Stimulated activated CD4-positive, alpha-beta T cell treated with anti-CD3 and anti-CD28 coated beads, Interleukin-15, amount 100 ng/mL, for 1 hour (primary cell): ENCODE measurements at regions not wholly inside any gene's neighbourhood (a gene's known extent, or its start where the extent isn't known, plus 50 kb on each side); places are given as distances from the start of the nearest gene placed in this dataset.

Experiments
- DNase-seq, 2 donors: peaks; one replicate each; pipeline ENCODE4 v3.0.0-alpha.2; 2020; ENCODE audit warnings: low read depth in 1 of 2, low spot score in 1 of 2

DNA sequence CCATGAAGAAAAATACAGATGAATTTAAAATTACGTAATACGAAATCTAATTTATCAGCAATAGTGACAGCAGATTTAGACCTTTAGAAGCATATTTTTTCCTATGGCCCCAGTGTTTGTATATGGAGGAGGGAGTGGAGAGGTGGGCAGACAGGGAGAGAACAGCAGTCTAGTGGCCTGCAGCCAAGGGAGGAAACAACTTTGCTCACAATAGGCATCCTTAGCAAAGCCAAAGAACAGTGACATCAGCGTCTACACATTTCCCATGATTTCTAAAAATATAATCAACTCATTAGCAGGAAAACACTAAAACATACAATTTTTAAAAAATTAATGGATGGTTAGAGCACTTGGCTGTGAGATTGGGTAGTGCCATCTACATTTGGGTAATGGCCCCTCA lies 622.6 kb upstream of the ATP2B1 start:
- no peak for DNase-seq

GRCh38 chr12:90327793-90328743 lies 619.4 kb upstream of the ATP2B1 start:
- no peak for DNase-seq

- no peak for DNase-seq
Measured at GRCh38 chr12:90323217-90323616, 614.6 kb upstream of the ATP2B1 start.

GRCh38 chr12:90322006-90322405 lies 613.4 kb upstream of the ATP2B1 start:
- no peak for DNase-seq

DNA sequence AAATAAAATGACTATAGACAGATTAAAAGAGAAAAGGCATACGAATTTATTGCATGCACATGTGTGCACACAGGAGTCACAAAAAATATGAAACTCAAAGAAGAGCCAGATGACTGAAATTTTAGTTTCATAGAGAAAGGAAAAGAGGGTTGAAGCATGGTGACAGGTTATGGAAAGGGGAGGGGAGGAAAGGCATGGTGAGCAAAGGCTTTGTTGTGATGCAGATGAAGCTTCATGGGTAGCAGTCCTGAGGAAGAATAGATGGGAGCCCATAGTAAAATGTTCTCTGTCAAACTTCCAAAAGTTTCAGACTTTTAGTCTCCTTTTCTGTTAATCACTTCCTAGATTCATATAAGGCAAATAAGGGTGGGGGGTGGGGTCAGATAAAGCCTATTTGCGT lies 612.7 kb upstream of the ATP2B1 start:
- no peak for DNase-seq

DNA sequence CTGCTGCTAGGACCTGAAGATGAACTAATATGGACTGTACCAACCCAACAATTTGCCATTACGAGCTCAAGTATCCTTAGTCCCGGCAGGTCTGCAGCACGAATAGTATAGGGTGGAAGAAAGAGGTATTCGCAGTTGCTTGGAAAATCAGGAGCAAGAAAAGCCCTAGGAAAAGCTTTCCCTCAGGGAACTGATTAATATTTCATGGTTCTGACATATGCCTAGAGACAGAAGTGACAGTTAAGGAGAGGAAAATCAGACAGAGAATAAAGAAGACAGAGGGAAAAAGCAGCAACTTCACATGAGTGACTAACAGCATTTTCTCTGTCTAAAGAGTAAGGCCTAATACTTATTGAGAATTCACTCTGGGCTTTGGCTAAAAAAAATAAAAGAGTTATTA lies 602.9 kb upstream of the ATP2B1 start:
- no peak for DNase-seq

- no peak for DNase-seq
Measured at GRCh38 chr12:90305379-90305778, 596.7 kb upstream of the ATP2B1 start.

DNA sequence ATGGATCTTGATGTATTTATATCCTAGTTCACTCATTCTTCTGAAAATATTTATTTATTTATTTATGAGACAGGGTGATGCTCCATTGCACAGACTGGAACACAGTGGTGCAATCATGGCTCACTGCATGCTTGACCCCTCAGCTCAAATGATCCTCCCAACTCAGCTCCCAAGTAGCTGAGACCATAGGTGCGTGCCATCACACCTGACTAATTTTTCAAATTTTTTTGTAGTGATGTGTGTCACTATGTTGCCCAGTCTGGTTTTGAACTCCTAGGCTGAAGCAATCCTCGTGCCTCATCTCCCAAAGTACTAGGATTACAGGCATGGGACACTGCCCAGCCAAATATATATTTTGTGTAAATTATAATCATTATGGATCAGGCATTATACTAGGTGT lies 595.6 kb upstream of the ATP2B1 start:
- no peak for DNase-seq

DNA sequence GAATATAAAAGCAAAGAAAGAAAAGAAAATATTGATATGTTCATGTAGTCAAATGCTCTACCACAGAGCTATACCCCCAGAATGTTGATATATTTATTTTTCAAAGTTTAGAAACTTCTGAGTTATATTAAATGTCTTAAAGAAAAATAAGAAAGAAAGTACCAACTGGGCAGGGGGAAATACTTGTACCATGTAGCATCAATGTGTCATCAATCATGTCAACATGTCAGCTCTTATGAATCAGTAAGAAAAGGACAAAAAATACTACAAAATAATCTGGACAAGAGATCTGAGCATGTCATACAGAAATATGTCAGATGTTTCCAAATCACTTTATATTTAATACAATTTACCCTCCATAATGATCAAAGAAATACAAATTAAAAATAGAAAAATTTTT lies 595.1 kb upstream of the ATP2B1 start:
- no peak for DNase-seq

DNA sequence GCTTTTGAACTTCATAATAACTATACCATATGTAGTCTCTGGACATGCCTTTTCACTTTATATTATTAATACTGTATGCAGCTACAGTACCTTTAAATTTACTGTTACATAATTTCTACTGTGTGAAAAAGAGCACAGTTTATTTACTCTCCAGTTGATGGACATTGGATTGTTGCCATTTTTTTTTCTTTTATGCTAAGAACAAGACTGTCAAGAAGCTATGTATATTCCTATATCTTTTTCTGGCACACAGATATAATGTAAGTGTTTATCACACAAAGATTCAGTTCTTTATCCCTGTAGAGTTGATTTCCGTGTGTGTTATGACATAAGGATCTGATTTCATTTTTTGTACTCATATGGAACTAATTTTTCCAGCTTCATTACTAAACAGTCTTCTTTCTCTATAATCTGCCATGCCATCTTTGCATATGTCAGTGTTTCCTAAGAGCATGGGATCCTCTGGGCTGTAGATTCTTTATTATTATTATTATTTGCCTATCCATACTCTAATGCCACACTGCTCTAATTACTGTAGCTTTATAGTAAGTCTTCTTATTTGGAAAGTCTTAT lies 593.0 kb upstream of the ATP2B1 start:
- no peak for DNase-seq

- no peak for DNase-seq
Measured at GRCh38 chr12:90301095-90301494, 592.5 kb upstream of the ATP2B1 start.

DNA sequence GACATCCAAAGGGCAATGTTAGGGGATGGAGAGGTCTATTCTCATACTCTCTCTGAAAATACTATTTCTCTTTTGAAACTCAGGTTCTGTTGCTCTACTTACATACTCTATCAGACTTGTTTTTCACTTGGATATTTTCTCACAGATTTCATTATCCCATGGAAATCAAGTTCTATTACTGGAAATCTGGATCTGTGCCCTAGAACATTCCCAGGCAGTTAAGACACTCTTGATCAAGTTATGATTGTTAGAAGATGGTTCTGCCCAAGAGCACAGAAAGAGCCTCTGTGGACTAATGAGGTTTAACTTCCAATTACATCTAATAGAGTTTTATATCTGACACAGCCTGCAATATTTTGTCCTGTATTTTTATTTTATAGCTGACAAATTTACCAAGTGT lies 591.0 kb upstream of the ATP2B1 start:
- DNase-seq = no peak

DNA sequence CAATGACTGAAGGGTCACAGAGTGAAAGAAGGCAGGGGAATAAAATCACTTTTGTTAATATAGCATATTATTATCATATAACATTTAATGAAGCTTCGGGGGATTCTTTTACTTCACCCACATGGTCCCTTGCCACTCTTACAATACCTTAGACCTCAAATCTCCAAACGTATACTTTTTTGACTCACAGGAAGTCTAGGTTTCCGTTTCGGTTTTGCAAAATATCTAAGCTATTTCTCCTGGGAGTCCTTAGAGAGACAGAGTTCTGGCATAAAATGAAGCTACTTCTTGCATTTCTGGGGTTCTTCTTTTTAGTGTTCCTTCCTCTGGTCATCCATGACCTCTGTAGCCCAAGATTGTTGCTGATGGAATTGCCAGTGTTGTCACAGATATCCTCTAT lies 590.5 kb upstream of the ATP2B1 start:
- no peak for DNase-seq

DNA sequence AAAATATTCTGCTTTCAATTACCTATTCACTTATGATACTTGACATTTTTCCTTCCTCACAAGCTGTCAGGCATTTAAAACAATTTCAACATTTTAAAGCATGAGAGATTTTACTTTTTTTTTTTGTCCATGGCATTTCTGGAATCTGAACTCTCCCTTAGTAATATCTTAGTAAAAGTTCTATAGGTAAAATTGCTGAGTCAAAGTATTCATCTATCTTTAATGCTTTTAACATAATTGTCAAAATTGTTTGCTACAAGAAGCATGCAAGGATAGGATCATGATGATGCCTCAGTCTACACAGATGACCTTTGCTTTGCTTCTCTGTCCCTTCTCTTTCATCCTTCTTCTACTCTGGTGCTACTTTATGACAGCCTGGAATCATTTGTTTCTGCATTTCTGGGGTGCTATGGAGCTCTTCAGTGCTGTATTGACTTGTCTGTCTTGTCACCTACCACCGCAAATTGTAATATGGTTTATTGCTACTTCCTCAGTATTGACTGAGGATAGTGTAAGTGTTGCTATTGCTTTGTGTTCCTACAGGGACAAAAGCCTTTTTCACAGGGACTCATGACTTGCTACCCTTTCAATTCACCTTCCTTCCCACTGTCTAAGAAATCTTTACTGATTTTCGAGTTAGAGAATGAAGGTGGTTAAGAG lies 589.8 kb upstream of the ATP2B1 start:
- DNase-seq = no peak

GRCh38 chr12:90295858-90296257 lies 587.2 kb upstream of the ATP2B1 start:
- no peak for DNase-seq

DNA sequence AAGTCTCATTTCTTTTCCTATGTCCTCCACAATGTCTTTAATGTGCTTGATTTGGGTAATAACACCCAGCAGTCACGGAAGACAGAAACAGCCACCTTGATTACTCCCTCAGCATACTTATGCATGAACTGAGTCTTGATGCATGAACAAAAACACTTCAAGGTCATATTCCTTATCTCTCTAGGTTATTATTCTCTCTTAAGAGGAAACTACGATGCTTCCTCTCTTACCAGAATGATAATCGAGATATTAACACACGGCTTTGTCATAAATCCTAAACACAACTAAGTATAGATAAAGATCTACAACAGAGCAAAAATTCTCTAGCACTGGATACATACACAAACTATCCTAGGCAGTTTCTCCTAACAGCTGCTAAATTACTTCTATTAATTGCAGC lies 583.5 kb upstream of the ATP2B1 start:
- no peak for DNase-seq

GRCh38 chr12:90290980-90291975 lies 582.6 kb upstream of the ATP2B1 start:
- no peak for DNase-seq

- no peak for DNase-seq
Measured at GRCh38 chr12:90287585-90287984, 578.9 kb upstream of the ATP2B1 start.

- DNase-seq = no peak
Measured at GRCh38 chr12:90281154-90281868, 572.7 kb upstream of the ATP2B1 start.

DNA sequence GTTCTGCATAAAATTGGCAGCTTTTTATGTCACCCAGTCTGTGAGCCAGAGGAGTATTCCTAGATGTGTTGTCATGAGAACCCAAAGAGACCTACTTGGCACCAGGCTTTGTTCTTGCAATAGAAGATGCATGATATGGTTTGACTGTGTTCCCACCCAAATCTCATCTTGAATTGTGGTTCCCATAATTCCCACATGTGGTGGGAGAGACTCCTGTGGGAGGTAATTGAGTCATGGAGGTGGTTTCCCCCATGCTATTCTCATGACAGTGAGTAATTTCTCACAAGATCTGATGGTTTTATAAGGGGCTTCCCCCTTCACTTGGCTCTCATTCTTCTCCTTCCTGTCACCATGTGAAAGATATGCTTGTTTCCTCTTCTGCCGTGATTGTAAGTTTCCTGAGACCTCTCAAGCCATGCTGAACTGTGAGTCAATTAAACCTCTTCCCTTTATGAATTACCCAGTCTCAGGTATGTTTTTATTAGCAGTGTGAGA lies 572.0 kb upstream of the ATP2B1 start:
- DNase-seq = no peak
